ENCODE measurements at regions not wholly inside any gene's neighbourhood (a gene's known extent, or its start where the extent isn't known, plus 50 kb on each side); places are given as distances from the start of the nearest gene placed in this dataset.
"Not testable (repeated sequence)": the region's sequence is repeated elsewhere in the genome, so short reads cannot be mapped to it uniquely, and the experiment has no call there.

DNA sequence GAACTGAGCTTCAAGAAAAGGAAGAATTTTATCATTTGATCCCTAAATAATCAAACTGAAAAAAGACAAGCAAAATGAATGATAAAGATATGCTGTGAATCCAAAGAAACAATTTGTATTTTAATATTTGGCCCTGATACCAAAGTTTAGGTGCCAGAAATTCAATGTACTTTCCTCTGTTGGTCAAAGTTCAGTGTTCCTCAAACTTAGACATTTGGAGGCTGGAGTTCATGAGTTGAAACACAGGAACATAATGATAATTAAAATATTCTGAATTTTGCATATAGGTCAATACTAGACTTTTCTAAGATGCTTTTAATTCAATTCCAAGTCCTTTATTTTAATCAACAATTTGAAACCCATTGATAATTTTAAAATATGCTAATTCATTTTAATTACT is 1007.7 kb upstream of the ATXN7L3B start:
- peaks cover 22% of the 10 kb centered on the region for H3K9me3 Mint-ChIP-seq
- no peaks in the 10 kb centered on the region for H3K27me3 Mint-ChIP-seq (ENCODE audit: low read depth)
- no peak for DNase-seq (ENCODE audit: low spot score)
- no peak overlapping the region for H3K4me3 Mint-ChIP-seq
- H3K4me1 Mint-ChIP-seq (ENCODE audit: low read depth), result no peaks in the 10 kb centered on the region
- H3K36me3 Mint-ChIP-seq (ENCODE audit: low read depth), result no peaks in the 10 kb centered on the region
- H3K27ac Mint-ChIP-seq, result no peak overlapping the region

DNA sequence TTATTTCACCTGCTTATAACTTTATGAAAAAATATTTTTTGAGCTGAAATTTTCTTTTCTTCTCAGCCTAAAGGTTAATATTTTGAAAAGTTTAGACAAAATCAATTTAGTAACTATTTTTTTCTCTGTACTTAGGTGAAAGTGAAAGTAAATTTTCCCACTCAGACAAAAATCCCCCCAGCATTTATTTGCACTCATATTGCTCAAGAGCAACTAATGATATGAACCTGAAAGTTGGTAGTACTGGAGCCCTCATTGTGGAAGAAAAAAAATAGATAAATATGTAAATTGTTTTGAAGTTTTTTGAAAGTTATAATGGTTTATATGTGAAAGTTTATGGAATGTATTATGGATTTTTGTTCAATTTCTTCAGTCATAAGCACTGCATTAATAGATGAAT is 1005.9 kb upstream of the ATXN7L3B start:
- Mint-ChIP-seq H3K4me1 (ENCODE audit: low read depth) (no peaks in the 10 kb centered on the region), H3K36me3 (ENCODE audit: low read depth) (no peaks in the 10 kb centered on the region), H3K9me3 (peaks cover 22% of the 10 kb centered on the region), H3K27ac (no peak overlapping the region), H3K27me3 (ENCODE audit: low read depth) (no peaks in the 10 kb centered on the region), H3K4me3 (no peak overlapping the region)
- no peak for DNase-seq (ENCODE audit: low spot score)

DNA sequence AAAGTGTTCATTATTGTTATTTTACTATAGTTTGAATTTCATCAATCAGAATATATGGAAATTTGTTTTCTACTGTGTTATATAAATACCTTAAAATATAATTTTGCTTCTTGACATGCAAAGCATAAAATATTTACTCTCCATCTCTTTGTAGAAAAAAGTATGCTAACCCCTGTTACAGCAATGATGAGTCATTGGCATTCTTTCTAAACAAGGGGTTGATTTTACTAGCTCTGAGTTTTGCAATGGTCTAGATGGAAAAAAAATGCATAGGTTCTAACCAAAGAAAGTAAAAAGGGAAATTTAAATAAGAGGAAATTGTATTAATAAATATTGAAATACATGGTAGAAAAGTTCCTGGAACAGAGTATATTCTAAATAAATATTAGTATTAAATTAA is 990.2 kb upstream of the ATXN7L3B start:
- Mint-ChIP-seq H3K9me3 (peaks cover 6% of the 10 kb centered on the region), H3K27me3 (ENCODE audit: low read depth) (no peaks in the 10 kb centered on the region), H3K4me3 (no peak overlapping the region), H3K4me1 (ENCODE audit: low read depth) (no peaks in the 10 kb centered on the region), H3K36me3 (ENCODE audit: low read depth) (no peaks in the 10 kb centered on the region), H3K27ac (no peak overlapping the region)
- no peak for DNase-seq (ENCODE audit: low spot score)

DNA sequence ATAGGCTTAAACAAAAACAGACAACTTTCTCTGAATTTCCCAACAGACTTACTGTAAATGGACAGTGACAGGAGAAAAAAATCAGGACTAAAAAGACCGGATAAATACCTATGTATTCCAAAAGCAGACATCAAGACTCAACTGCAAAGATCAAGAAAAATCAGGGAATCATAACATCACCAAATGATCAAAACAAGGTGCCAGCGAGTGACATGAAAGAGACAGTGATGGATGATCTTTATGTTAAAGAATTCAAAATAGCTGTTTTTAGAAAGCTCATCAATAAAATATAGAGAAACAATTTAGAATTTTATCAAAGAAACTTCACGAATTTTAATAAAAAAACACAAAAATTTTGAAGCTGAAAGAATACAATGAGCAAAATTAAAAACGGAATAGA is 952.5 kb upstream of the ATXN7L3B start:
- no peaks in the 10 kb centered on the region for H3K27me3 Mint-ChIP-seq (ENCODE audit: low read depth)
- H3K4me3 Mint-ChIP-seq, result no peak overlapping the region
- no peaks in the 10 kb centered on the region for H3K36me3 Mint-ChIP-seq (ENCODE audit: low read depth)
- no peaks in the 10 kb centered on the region for H3K4me1 Mint-ChIP-seq (ENCODE audit: low read depth)
- H3K9me3 Mint-ChIP-seq, result peaks cover 24% of the 10 kb centered on the region
- no peak for DNase-seq (ENCODE audit: low spot score)
- H3K27ac Mint-ChIP-seq, result no peak overlapping the region

DNA sequence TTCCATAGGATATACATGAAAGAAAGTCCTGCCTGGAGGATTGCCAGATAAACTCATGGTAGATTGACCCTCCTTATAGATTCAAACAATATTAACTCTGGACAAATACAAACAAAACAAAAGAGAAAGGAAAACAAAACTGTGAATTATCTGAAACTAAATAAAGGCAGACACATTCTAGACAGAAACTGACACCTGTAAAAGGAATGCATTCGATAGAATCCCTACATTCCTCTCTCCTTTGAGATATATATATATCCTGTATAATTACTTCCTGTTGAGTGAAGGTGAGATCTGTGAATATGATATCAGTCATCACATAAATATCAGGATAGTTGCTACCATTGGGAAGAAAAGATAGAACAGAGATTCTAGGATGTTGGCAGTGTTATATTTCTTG is 948.4 kb upstream of the ATXN7L3B start:
- Mint-ChIP-seq H3K4me3 (no peak overlapping the region), H3K27ac (no peak overlapping the region), H3K36me3 (ENCODE audit: low read depth) (no peaks in the 10 kb centered on the region), H3K9me3 (peaks cover 24% of the 10 kb centered on the region), H3K27me3 (ENCODE audit: low read depth) (no peaks in the 10 kb centered on the region), H3K4me1 (ENCODE audit: low read depth) (no peaks in the 10 kb centered on the region)
- no peak for DNase-seq (ENCODE audit: low spot score)

DNA sequence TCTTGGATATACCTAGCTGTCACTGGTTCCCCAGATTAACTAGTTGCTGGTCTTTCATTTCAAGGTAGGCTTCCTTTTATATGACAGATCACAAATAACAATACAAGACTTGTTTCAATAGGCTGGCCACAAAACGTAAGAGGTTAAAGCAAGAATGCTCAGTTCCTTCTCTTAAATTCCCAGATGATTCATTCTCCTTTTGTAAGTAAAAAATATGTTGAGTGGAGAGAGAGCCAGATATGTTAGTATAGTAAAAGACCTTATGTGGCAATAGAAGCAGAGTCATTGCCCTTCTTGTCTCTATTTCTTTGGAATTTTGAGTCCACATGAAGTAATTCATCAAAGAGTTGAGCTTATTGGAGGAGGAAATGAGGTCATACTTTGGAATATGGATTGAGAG is 939.0 kb upstream of the ATXN7L3B start:
- Mint-ChIP-seq H3K36me3 (ENCODE audit: low read depth) (no peaks in the 10 kb centered on the region), H3K9me3 (peaks cover 18% of the 10 kb centered on the region), H3K4me1 (ENCODE audit: low read depth) (no peaks in the 10 kb centered on the region), H3K27me3 (ENCODE audit: low read depth) (no peaks in the 10 kb centered on the region), H3K4me3 (no peak overlapping the region), H3K27ac (no peak overlapping the region)
- no peak for DNase-seq (ENCODE audit: low spot score)

DNA sequence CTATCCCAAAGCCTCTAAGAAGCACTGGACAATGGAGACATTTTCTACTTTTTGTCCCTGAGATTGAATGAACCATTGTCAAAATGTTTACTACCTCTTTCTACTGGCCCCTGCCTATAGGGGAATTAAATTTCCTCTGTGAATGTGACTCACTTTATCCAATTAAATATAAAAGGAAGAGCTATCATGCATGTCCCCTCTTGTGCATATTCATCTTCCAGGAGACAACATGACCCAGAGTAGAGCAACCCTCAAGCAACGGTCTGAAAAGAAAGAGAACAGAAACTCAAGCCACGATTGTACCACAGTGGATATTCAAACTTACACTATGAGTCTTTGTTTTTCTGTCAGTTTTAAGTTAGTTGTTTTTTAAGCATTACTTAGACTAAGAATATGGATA is 938.4 kb upstream of the ATXN7L3B start:
- DNase-seq (ENCODE audit: low spot score), result no peak
- Mint-ChIP-seq H3K27ac (no peak overlapping the region), H3K27me3 (ENCODE audit: low read depth) (no peaks in the 10 kb centered on the region), H3K9me3 (peaks cover 18% of the 10 kb centered on the region), H3K4me3 (no peak overlapping the region), H3K36me3 (ENCODE audit: low read depth) (no peaks in the 10 kb centered on the region), H3K4me1 (ENCODE audit: low read depth) (no peaks in the 10 kb centered on the region)

DNA sequence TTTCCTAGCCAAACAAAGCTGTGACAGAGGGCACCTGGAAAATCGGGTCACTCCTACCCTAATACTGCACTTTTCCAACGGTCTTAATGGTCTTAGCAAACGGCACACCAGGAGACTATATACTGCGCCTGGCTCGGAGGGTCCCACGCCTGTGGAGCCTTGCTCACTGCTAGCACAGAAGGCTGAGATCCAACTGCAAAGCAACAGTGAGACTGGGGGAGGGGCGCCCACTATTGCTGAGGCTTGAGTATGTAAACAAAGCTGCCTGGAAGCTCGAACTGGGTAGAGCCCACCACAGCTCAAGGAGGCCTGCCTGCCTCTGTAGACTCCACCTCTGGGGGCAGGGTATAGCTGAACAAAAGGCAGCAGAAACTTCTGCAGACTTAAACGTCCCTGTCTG is 931.7 kb upstream of the ATXN7L3B start:
- DNase-seq (ENCODE audit: low spot score); H3K27ac Mint-ChIP-seq; H3K4me3 Mint-ChIP-seq; H3K4me1 Mint-ChIP-seq (ENCODE audit: low read depth); H3K27me3 Mint-ChIP-seq (ENCODE audit: low read depth); H3K36me3 Mint-ChIP-seq (ENCODE audit: low read depth): not testable (repeated sequence)
- peaks cover 24% of the 10 kb centered on the region for H3K9me3 Mint-ChIP-seq

DNA sequence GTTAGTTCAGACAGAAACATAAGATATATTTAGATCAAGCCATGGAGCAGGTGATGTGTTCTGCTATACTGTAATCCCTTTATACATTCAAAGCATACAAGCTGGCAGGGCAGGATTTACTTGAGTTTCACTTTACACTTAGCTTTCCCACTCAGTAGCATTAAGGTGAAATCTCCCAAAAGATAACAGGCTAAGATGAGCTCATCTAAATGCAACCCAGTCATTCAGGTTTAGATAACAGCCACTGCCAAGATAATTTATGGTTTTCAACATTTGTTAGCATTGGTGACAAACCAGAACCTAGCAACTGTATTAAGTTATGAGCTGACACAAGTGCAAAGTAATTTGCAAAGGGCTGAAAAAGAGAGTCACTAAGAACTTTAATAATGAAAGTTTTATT is 925.1 kb upstream of the ATXN7L3B start:
- Mint-ChIP-seq H3K27ac (no peak overlapping the region), H3K4me3 (no peak overlapping the region), H3K27me3 (ENCODE audit: low read depth) (no peaks in the 10 kb centered on the region), H3K4me1 (ENCODE audit: low read depth) (no peaks in the 10 kb centered on the region), H3K9me3 (peaks cover 46% of the 10 kb centered on the region), H3K36me3 (ENCODE audit: low read depth) (no peaks in the 10 kb centered on the region)
- no peak for DNase-seq (ENCODE audit: low spot score)

DNA sequence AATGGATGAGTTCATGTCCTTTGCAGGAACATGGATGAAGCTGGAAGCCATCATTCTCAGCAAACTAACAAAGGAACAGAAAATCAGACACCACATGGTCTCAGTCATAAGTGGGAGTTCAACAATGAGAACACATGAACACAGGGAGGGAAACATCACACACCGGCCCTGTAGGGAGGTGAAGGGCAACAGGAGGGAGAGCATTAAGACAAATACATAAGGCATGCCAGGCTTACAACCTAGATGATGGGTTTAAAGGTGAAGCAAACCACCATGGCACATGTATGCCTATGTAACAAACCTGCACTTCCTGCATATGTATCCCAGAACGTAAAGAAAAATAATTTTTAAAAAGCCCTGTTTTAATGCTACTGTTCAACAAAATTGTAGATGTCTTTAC is 914.2 kb upstream of the ATXN7L3B start:
- Mint-ChIP-seq H3K36me3 (ENCODE audit: low read depth) (no peaks in the 10 kb centered on the region), H3K27me3 (ENCODE audit: low read depth) (no peaks in the 10 kb centered on the region), H3K27ac (no peak overlapping the region), H3K4me1 (ENCODE audit: low read depth) (no peaks in the 10 kb centered on the region), H3K9me3 (peaks cover 10% of the 10 kb centered on the region), H3K4me3 (no peak overlapping the region)
- no peak for DNase-seq (ENCODE audit: low spot score)

DNA sequence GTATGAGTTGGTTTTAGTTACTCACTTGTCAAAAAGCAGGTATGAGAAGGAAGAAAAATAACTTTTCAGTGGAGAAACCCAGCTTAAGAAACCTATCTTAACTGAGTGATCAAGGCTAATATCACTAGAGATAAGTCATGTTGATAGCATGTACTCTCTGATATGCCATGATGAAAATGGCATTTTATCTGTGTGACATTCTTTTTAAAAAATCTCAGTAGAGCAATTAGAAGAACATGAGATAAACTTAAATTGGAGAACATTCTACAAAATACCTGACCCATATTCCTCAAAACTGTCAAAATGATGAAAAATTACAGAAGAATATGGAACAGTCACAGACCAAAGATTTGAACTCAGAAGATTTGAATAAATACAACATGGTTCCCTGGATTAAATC is 912.4 kb upstream of the ATXN7L3B start:
- H3K27ac Mint-ChIP-seq, result no peak overlapping the region
- peaks cover 7% of the 10 kb centered on the region for H3K9me3 Mint-ChIP-seq
- H3K27me3 Mint-ChIP-seq (ENCODE audit: low read depth), result no peaks in the 10 kb centered on the region

DNA sequence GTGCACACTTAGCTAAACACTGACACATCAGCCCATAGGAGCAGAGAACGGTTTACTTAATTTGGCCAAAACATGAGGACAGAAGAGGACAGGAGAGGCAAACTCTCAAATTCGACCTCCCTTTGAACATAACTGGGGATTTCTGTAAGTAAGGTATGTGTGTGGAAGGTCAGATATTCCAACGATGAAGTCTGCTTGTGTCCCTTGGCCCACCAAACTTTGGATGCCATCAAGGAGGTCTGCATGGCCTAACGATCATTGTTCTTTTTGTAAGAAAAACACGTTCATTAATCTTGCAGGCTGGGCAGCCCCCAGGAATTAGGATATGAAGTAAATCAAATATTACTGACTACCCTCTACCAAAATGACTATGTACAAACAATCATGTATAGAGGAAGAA is 908.5 kb upstream of the ATXN7L3B start:
- no peaks in the 10 kb centered on the region for H3K4me1 Mint-ChIP-seq (ENCODE audit: low read depth)
- H3K36me3 Mint-ChIP-seq (ENCODE audit: low read depth), result no peaks in the 10 kb centered on the region
- no peak for DNase-seq (ENCODE audit: low spot score)
- no peaks in the 10 kb centered on the region for H3K27me3 Mint-ChIP-seq (ENCODE audit: low read depth)
- H3K27ac Mint-ChIP-seq, result no peak overlapping the region
- no peaks in the 10 kb centered on the region for H3K9me3 Mint-ChIP-seq
- H3K4me3 Mint-ChIP-seq, result no peak overlapping the region

More for the DNA sequence above, 912.4 kb upstream of the ATXN7L3B start:
- Mint-ChIP-seq H3K4me1 (ENCODE audit: low read depth) (no peaks in the 10 kb centered on the region), H3K36me3 (ENCODE audit: low read depth) (no peaks in the 10 kb centered on the region), H3K4me3 (no peak overlapping the region)
- DNase-seq (ENCODE audit: low spot score), result no peak

DNA sequence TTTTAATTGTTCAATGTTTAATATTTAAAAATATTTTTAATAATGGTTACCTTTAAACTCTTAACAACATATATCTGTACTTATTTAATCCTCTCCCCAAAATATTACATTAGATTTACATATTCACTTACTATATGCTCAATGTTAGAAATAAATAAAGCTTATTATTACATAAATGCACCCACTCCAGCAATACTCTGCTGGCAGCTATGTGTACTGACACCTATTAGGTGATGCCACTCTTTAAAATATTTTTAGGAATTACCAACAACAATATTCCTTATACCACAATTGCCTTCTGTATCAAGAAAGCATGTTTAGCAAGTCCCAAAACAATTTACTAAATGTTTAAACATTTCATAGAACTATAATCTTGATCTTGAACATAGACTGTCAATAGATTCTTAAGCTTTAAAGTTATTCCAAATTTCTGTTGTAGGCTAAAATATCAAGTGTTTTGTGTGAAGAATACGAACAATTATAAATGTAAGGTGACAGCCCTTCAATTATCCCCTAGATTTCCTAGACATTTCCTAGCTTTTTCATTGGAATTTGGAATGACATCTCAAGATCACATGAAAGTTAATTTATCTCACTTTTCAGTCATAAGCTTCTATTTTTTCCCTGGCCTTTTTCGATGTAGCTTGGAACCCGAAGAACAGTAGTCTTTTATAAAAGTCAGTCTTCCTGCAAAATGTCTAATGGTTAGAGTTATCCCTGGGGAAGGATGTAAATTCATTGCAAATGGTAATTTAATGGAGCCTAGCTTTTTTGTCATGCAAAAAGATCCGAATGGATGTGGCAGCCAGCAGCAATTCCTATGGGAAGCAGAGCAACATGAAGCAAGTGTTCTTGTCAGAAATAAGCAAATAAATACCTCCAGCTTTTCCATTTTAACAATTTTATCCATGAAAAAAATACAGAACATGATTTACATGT is 907.5 kb upstream of the ATXN7L3B start:
- Mint-ChIP-seq H3K36me3 (ENCODE audit: low read depth) (no peaks in the 10 kb centered on the region), H3K4me1 (ENCODE audit: low read depth) (no peaks in the 10 kb centered on the region), H3K4me3 (no peak overlapping the region), H3K9me3 (no peaks in the 10 kb centered on the region), H3K27ac (no peak overlapping the region), H3K27me3 (ENCODE audit: low read depth) (no peaks in the 10 kb centered on the region)
- no peak for DNase-seq (ENCODE audit: low spot score)

DNA sequence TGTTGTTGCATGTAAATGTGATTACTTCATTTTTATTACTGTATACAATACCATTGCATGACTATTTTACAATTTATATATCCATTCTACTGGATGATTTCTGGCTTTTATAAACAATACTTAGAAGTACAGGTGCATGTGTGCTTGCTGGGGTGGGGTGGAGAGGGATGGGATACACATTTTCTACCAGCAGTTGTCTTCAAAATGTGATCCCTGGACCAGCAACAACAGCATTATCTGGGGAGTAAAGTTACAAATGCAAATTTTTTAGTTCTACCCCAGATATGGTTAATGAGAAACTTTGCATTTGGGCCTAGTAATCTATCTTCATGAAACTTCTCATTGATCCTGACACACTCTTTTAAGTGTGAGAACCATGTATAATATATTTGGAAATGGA is 905.4 kb upstream of the ATXN7L3B start:
- no peaks in the 10 kb centered on the region for H3K27me3 Mint-ChIP-seq (ENCODE audit: low read depth)
- H3K27ac Mint-ChIP-seq, result no peak overlapping the region
- no peaks in the 10 kb centered on the region for H3K9me3 Mint-ChIP-seq
- H3K4me1 Mint-ChIP-seq (ENCODE audit: low read depth), result no peaks in the 10 kb centered on the region
- no peak for DNase-seq (ENCODE audit: low spot score)
- no peak overlapping the region for H3K4me3 Mint-ChIP-seq
- H3K36me3 Mint-ChIP-seq (ENCODE audit: low read depth), result no peaks in the 10 kb centered on the region

DNA sequence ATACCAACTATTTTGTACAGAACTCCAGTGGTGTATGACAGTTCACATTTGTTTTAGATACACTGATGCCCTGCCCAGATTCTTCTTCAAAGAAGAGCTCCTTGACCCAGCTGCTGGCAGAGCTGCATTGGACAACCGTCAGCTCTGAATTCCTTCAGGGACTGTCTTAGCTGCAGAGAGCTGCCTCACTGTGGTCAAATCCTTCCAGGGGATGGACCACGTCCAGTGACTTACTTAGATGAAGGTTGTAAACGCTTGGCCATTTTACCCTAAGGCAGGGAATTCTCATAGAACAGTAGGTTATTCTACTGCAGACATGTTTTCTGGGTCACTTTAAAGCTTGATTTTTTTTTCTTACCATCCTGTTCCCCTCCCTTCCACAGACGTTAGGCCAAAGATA is 905.0 kb upstream of the ATXN7L3B start:
- Mint-ChIP-seq H3K4me1 (ENCODE audit: low read depth) (no peaks in the 10 kb centered on the region), H3K36me3 (ENCODE audit: low read depth) (no peaks in the 10 kb centered on the region), H3K27ac (no peak overlapping the region), H3K9me3 (no peaks in the 10 kb centered on the region), H3K4me3 (no peak overlapping the region), H3K27me3 (ENCODE audit: low read depth) (no peaks in the 10 kb centered on the region)
- DNase-seq (ENCODE audit: low spot score), result no peak

Data from T-helper 2 cell treated with Interferon-gamma antibody and Interleukin-4, amounts not matched to agents 5 μg/mL and 100 μg/mL, for 36 hours (primary cell).